Adipocyte (in vitro differentiated cells): ENCODE measurements at regions not wholly inside any gene's neighbourhood (a gene's known extent, or its start where the extent isn't known, plus 50 kb on each side); places are given as distances from the start of the nearest gene placed in this dataset.

Experiments
- DNase-seq: peaks from one replicate; pipeline ENCODE4 v3.0.0-alpha.2; 2015; ENCODE audit warnings: low read depth
- H3K27me3 ChIP-seq: replicated peaks from 2 replicates; pipeline ENCODE4 v1.7.0; 2013; ENCODE audit warnings: mild to moderate bottlenecking, low read length, moderate library complexity; ENCODE audit not compliant: control insufficient read depth, insufficient read depth
- H3K36me3 ChIP-seq: 2 replicates; pipeline ENCODE4 v1.7.0; 2013; ENCODE audit warnings: low read length, mild to moderate bottlenecking, moderate library complexity; ENCODE audit not compliant: control insufficient read depth, insufficient read depth, severe bottlenecking
- H3K4me1 ChIP-seq: 2 replicates; pipeline ENCODE4 v1.7.0; 2013; ENCODE audit warnings: mild to moderate bottlenecking, low read length, moderate library complexity; ENCODE audit not compliant: control insufficient read depth, insufficient read depth
- H3K4me3 ChIP-seq: 2 replicates; pipeline ENCODE4 v1.7.0; 2013; ENCODE audit warnings: mild to moderate bottlenecking, low read length, moderate library complexity
- H3K9ac ChIP-seq: 2 replicates; pipeline ENCODE4 v1.7.0; 2013; ENCODE audit warnings: mild to moderate bottlenecking, low read length, moderate library complexity
- H3K9me3 ChIP-seq: 2 replicates; pipeline ENCODE4 v1.7.0; 2013; ENCODE audit warnings: mild to moderate bottlenecking, low read length, moderate library complexity; ENCODE audit not compliant: control insufficient read depth

DNA sequence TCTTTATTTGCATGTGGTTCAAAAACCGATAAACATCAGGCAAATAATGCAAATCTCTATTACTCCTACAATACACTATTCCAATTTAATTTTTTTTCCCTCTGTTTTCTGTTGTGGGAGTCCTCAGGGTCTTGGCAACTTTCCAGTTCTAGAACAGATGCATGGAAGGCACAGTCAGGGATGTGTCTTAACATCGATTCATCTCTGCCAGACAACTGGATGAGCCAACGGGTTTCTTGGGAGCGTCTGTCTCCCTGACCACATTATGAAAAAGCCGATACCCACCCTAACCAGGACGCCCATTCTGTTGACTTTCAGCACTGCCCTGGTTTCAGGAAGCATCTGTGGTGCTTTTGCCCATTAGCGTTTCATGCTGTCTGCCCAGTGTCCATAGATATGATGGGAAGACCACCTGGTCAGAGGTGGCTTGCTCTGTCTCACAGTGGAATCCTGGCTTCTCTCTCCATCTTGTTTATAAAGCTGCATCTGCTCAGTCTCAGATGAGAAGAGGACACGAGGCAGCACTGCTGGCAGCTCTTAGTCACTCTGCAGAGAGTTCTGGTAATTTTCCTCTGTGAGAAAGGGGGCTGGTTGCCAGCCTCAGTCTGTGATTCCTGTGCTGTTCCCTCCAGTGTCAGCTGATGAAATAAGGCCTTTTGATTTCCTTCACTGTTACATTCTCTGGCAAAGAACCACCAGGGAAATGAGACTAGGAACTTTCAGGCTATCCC is 57.9 kb upstream of the KCNE4 start:
- Histone ChIP-seq H3K4me1 (peaks cover 20% of the 10 kb centered on the region), H3K9ac (peak overlapping the region; percentile 83), H3K36me3 (no peaks in the 10 kb centered on the region), H3K9me3 (no peaks in the 10 kb centered on the region), H3K4me3 (peak overlapping the region; percentile 70), H3K27me3 (no peaks in the 10 kb centered on the region)
- DNase-seq = peak; percentile 98

DNA sequence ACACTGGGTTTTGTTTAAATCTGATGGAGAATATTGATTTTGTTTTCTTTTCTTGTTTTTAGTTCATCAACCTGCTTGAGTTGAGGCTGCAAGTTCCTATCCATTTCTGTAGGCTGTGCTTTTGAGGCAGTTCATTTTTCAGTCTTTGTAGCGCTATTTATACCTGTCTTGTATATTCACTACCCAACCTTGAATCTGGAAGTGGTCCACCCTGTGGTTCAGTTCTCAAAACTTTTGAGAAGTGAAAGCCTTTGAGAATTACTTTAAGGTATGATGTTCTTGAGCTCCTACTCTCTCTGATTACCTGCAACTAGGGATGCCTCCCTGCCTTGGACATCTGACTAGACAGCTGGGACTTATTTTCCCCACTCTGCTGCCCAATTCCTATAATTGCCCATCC is 53.5 kb upstream of the KCNE4 start:
- Histone ChIP-seq H3K9ac (no peak overlapping the region), H3K4me3 (no peak overlapping the region), H3K9me3 (no peaks in the 10 kb centered on the region), H3K27me3 (no peaks in the 10 kb centered on the region), H3K4me1 (peaks cover 16% of the 10 kb centered on the region), H3K36me3 (no peaks in the 10 kb centered on the region)
- DNase-seq = no peak

DNA sequence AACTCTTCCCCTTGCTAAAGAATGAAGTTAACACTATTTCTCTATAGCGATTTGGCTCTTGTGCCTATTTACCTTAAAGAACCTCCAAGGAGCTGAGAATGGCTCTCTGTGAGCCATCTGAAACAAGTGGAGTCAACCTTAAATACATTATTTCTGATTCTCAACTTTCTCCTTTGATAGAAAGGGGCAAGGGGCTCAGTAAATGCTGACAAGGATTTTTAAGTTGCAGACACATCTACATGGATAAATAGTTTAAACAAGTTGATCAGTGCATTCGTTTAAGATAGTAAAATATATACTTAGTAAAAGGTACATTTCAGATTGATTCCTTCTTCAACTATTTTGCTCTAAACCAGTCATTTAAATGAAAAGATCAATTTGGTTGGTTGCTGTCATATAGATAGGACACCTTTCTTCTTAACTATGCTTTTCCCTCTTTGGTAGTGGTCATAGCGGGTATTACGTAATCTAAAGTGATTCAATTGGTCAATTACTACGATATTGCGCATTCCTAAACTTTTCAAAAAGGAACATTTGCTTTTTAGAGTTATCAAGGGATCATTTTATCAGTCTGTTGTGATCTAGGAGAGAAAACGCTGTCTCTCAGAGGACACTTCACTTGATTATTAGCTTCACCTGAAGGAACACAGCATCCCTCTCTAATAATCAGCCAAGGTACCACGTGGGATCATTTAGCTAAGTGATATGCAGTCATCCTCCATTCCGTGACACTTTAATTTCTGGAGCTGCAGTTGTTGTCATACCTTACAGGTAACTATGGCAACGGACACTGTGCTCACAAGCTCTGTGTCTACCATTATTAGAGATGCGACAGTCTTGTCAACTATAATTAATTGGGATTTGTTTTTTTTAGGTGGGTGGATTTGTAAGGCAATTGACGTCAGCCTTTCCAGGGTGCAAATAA is 50.9 kb upstream of the KCNE4 start:
- no peak for DNase-seq
- no peaks in the 10 kb centered on the region for H3K4me1 ChIP-seq
- no peak overlapping the region for H3K9ac ChIP-seq
- no peaks in the 10 kb centered on the region for H3K9me3 ChIP-seq
- no peaks in the 10 kb centered on the region for H3K27me3 ChIP-seq
- H3K4me3 ChIP-seq = no peak overlapping the region
- H3K36me3 ChIP-seq = no peaks in the 10 kb centered on the region

DNA sequence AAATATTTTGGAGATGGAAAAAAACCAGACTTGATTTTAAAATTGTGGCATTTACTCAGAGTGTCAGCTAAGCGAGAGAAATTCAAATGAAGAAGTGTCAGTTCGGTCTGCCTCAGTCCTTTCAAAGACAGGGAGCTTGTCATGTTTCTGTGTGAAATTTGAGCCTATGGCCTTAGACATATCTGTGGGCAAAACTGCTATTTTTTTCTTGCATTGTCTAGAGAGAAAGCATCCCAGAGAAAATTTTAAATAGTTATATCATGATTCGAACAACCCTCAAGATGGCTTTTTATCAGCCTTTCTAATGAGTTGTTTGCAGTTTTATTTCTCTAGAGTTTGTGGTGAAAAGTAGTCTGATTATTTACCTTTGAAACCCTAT is 50.2 kb upstream of the KCNE4 start:
- no peak overlapping the region for H3K4me3 ChIP-seq
- H3K4me1 ChIP-seq = no peaks in the 10 kb centered on the region
- DNase-seq = peak; percentile 44
- H3K27me3 ChIP-seq = no peaks in the 10 kb centered on the region
- no peak overlapping the region for H3K9ac ChIP-seq
- no peaks in the 10 kb centered on the region for H3K9me3 ChIP-seq
- H3K36me3 ChIP-seq = no peaks in the 10 kb centered on the region
